ENCODE measurements at regions not wholly inside any gene's neighbourhood (a gene's known extent, or its start where the extent isn't known, plus 50 kb on each side); places are given as distances from the start of the nearest gene placed in this dataset.
A peak's percentile ranks its signal among the peaks of the same experiment; 100 is the strongest.

DNA sequence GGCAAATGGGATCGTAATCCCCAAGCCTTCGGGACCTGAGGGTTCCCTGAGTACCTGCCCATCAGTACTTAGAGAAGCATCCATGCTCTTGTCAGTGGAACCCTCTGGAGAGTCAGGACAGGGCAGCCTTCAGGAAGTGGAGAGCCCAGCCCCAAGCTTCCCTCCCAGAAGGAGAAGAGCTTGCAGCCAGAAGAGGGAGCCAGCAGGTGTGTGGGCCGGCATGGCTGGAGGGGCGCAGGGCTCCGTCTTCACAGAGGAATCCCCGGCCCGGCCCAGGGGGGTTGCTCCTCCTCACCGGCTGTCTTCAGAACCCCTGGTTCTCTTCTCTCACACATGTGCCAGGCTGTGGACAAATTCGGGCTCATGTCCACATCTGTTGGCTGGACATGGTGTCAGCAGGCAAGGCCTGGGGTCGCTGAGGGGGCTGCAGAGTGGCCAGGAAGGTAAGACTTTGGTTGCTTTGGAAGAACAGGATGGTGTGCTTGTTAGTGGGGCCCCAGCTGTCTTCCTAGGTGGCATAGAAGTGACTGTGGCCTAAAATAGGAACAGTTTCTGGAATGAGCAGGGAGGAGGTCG, 58.9 kb upstream of the RXRA start:
- peaks cover 0 to 79% (median 0%) of the 10 kb centered on the region in 3 experiments for H3K27me3 ChIP-seq (ENCODE audit: control insufficient read depth in 3 of 3, insufficient read depth in 3 of 3, low read depth in 1 of 3, low read length in 3 of 3)
- no peak overlapping the region for H2AFZ ChIP-seq (ENCODE audit: low read length)
- no peaks in the 10 kb centered on the region for H3K79me1 ChIP-seq (ENCODE audit: low read depth, low read length)
- H2BK15ac ChIP-seq (ENCODE audit: low read length), result no peak overlapping the region
- H3K36me3 ChIP-seq (replicated peaks in 1 of 2; ENCODE audit: control insufficient read depth in 2 of 2, insufficient read depth in 2 of 2, low read length in 2 of 2), result no peaks in the 10 kb centered on the region
- no peak overlapping the region for H2BK120ac ChIP-seq (ENCODE audit: low read depth, low read length)
- no peak for DNase-seq (ENCODE audit: low spot score)
- H2BK5ac ChIP-seq (ENCODE audit: low read length), result no peak overlapping the region
- WGBS, 2 donors (ENCODE audit: extremely low coverage in 2 of 2, insufficient read length in 2 of 2, insufficient replicate concordance in 1 of 2), result no CpG with 5 or more reads among the region's 11 CpGs
- no peak overlapping the region for H3K4ac ChIP-seq (ENCODE audit: low read length)
- peaks cover 0 to 2% of the 10 kb centered on the region in 2 donors for H3K9me3 ChIP-seq (replicated peaks in 1 of 2; ENCODE audit: control insufficient read depth in 2 of 2, insufficient read depth in 1 of 2, low read depth in 1 of 2, low read length in 2 of 2)
- no peak overlapping the region for H3K4me2 ChIP-seq (ENCODE audit: insufficient read depth, low read length, poor library complexity, severe bottlenecking)
- H3K23ac ChIP-seq (ENCODE audit: low read depth, low read length, poor library complexity), result no peak overlapping the region
- peak overlapping the region; percentile 4 for H3K14ac ChIP-seq (ENCODE audit: low read length)
- no peak overlapping the region for H2AK5ac ChIP-seq (ENCODE audit: low read depth, low read length)
- no peak overlapping the region for H3K27ac ChIP-seq (replicated peaks; ENCODE audit: low read length)
- H3K18ac ChIP-seq (ENCODE audit: low read length), result no peak overlapping the region
- no peak overlapping the region for H4K91ac ChIP-seq (ENCODE audit: low read depth, low read length, poor library complexity)
- peaks cover 0 to 2% of the 10 kb centered on the region in 2 donors for H3K4me1 ChIP-seq (ENCODE audit: control insufficient read depth in 2 of 2, insufficient read depth in 1 of 2, low read depth in 1 of 2, low read length in 2 of 2)
- H3K9ac ChIP-seq (ENCODE audit: low read depth, low read length, poor library complexity), result peak overlapping the region; percentile 44
- no peak overlapping the region for H4K8ac ChIP-seq (ENCODE audit: low read depth, low read length)
- no peak overlapping the region for H3K4me3 ChIP-seq (ENCODE audit: low read length in 2 of 2)
- H2BK12ac ChIP-seq (ENCODE audit: low read length), result no peak overlapping the region

DNA sequence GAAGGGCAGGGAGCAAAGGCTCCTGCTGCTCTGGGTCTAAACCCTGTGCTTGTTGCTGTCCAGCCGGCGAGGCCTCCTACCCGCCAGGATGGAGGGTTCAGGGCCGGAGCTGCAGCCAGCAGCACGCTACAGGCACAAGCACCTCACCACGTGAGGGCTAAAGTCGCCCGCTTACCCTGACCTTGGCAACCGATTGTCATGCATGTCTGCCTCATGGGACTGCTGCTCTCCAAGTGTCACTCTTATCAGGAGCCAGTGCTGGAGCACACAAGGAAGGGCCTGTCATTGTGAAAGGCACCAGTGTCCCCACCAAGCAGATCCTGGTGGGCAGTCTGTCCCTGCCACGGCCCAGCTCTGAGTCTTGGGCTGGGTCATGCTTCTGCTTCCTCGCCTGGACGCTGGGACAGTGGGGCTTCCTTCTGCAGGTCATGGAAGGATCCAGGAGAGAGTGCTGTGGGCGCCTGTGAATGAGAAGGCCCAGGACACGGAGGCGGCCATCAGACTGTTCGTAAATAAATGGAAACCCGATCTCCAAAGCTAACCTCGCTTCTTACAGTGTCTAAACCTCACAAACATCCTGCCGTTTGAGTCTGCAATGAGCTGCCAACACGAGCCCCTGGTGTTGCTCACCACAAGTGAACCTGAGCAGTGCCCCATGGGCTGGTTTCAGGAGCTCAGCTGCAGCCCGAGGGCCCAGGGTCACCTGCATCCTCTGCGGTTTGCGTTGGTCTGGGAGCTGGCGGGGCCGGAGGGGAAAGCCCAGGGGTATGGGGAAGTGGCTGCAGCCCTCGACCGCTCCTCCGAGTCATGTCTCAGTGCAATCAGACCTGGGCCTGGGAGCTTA, 58.2 kb upstream of the RXRA start:
- WGBS, 2 donors (ENCODE audit: extremely low coverage in 2 of 2, insufficient read length in 2 of 2, insufficient replicate concordance in 1 of 2), result no CpG with 5 or more reads among the region's 28 CpGs
- Histone ChIP-seq H2BK15ac (ENCODE audit: low read length) (no peak overlapping the region), H3K4me2 (ENCODE audit: insufficient read depth, low read length, poor library complexity, severe bottlenecking) (no peak overlapping the region), H2BK5ac (ENCODE audit: low read length) (no peak overlapping the region), H3K23ac (ENCODE audit: low read depth, low read length, poor library complexity) (no peak overlapping the region), H2AFZ (ENCODE audit: low read length) (no peak overlapping the region), H3K79me1 (ENCODE audit: low read depth, low read length) (no peaks in the 10 kb centered on the region), H2AK5ac (ENCODE audit: low read depth, low read length) (no peak overlapping the region), H3K4me1 (ENCODE audit: control insufficient read depth in 2 of 2, insufficient read depth in 1 of 2, low read depth in 1 of 2, low read length in 2 of 2) (peaks cover 0 to 1% of the 10 kb centered on the region in 2 donors), H3K36me3 (replicated peaks in 1 of 2; ENCODE audit: control insufficient read depth in 2 of 2, insufficient read depth in 2 of 2, low read length in 2 of 2) (no peaks in the 10 kb centered on the region), H3K9ac (ENCODE audit: low read depth, low read length, poor library complexity) (peak overlapping the region; percentile 44), H3K27me3 (ENCODE audit: control insufficient read depth in 3 of 3, insufficient read depth in 3 of 3, low read depth in 1 of 3, low read length in 3 of 3) (peaks cover 0 to 81% (median 0%) of the 10 kb centered on the region in 3 experiments), H3K9me3 (replicated peaks in 1 of 2; ENCODE audit: control insufficient read depth in 2 of 2, insufficient read depth in 1 of 2, low read depth in 1 of 2, low read length in 2 of 2) (peaks cover 0 to 2% of the 10 kb centered on the region in 2 donors), H3K18ac (ENCODE audit: low read length) (peak overlapping the region; percentile 40), H3K14ac (ENCODE audit: low read length) (no peak overlapping the region), H4K8ac (ENCODE audit: low read depth, low read length) (no peak overlapping the region), H3K27ac (replicated peaks; ENCODE audit: low read length) (no peak overlapping the region), H3K4me3 (ENCODE audit: low read length in 2 of 2) (no peak overlapping the region), H2BK12ac (ENCODE audit: low read length) (no peak overlapping the region), H4K91ac (ENCODE audit: low read depth, low read length, poor library complexity) (no peak overlapping the region), H3K4ac (ENCODE audit: low read length) (no peak overlapping the region), H2BK120ac (ENCODE audit: low read depth, low read length) (no peak overlapping the region)
- no peak for DNase-seq (ENCODE audit: low spot score)

DNA sequence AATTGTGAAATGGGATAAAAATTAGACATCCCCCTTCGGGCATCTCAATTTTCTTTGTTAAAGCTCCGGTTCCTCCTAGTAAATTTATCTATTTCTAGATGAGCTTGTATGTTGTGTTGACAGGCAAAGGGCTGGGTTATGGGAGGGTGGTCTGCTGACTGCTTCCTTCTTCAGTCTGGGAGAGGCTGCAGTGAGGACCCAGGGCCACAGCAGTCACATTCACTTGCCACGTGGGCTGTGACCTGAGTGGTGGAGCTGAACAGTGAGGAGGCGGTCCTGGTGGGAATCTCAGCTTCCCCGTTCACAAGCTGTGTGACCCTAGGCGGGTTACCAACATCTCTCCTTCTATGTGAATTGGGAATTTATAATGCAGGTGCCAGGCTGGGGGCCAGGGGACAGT, 57.5 kb upstream of the RXRA start:
- peaks cover 0 to 2% of the 10 kb centered on the region in 2 donors for H3K9me3 ChIP-seq (replicated peaks in 1 of 2; ENCODE audit: control insufficient read depth in 2 of 2, insufficient read depth in 1 of 2, low read depth in 1 of 2, low read length in 2 of 2)
- WGBS, 2 donors (ENCODE audit: extremely low coverage in 2 of 2, insufficient read length in 2 of 2, insufficient replicate concordance in 1 of 2), result no CpG with 5 or more reads among the region's 6 CpGs
- H2BK120ac ChIP-seq (ENCODE audit: low read depth, low read length), result no peak overlapping the region
- peaks cover 0 to 81% (median 0%) of the 10 kb centered on the region in 3 experiments for H3K27me3 ChIP-seq (ENCODE audit: control insufficient read depth in 3 of 3, insufficient read depth in 3 of 3, low read depth in 1 of 3, low read length in 3 of 3)
- peak overlapping the region; percentile 37 for H2AK5ac ChIP-seq (ENCODE audit: low read depth, low read length)
- H2BK12ac ChIP-seq (ENCODE audit: low read length), result no peak overlapping the region
- no peak overlapping the region for H3K4me2 ChIP-seq (ENCODE audit: insufficient read depth, low read length, poor library complexity, severe bottlenecking)
- H3K23ac ChIP-seq (ENCODE audit: low read depth, low read length, poor library complexity), result no peak overlapping the region
- H3K4me3 ChIP-seq (ENCODE audit: low read length in 2 of 2), result no peak overlapping the region
- peak overlapping the region; percentile 35 for H2BK15ac ChIP-seq (ENCODE audit: low read length)
- no peak overlapping the region for H2AFZ ChIP-seq (ENCODE audit: low read length)
- no peak overlapping the region for H3K14ac ChIP-seq (ENCODE audit: low read length)
- peak overlapping the region; percentile 67 for H4K8ac ChIP-seq (ENCODE audit: low read depth, low read length)
- DNase-seq (ENCODE audit: low spot score), result no peak
- H3K18ac ChIP-seq (ENCODE audit: low read length), result peak overlapping the region; percentile 40
- H3K9ac ChIP-seq (ENCODE audit: low read depth, low read length, poor library complexity), result no peak overlapping the region
- H3K79me1 ChIP-seq (ENCODE audit: low read depth, low read length), result no peaks in the 10 kb centered on the region
- no peaks in the 10 kb centered on the region for H3K36me3 ChIP-seq (replicated peaks in 1 of 2; ENCODE audit: control insufficient read depth in 2 of 2, insufficient read depth in 2 of 2, low read length in 2 of 2)
- H3K4me1 ChIP-seq (ENCODE audit: control insufficient read depth in 2 of 2, insufficient read depth in 1 of 2, low read depth in 1 of 2, low read length in 2 of 2), result peaks cover 0 to under 1% of the 10 kb centered on the region in 2 donors
- no peak overlapping the region for H3K27ac ChIP-seq (replicated peaks; ENCODE audit: low read length)
- H3K4ac ChIP-seq (ENCODE audit: low read length), result no peak overlapping the region
- no peak overlapping the region for H4K91ac ChIP-seq (ENCODE audit: low read depth, low read length, poor library complexity)
- no peak overlapping the region for H2BK5ac ChIP-seq (ENCODE audit: low read length)
